Calu3 (cell line): ENCODE measurements at regions not wholly inside any gene's neighbourhood (a gene's known extent, or its start where the extent isn't known, plus 50 kb on each side); places are given as distances from the start of the nearest gene placed in this dataset.
A peak's percentile ranks its signal among the peaks of the same experiment; 100 is the strongest.

Source experiments
- BruUV-seq: library from RNA; stranded (reverse); fragments of 400-500 nt; replicated peaks from 2 replicates; lab custom pipeline; 2021; lab: Mats Ljungman, UMichigan
- CTCF ChIA-PET: fragments of 300-600 bp; sonication (Branson Sonifier 250); formaldehyde crosslinking; loops from one replicate; lab custom pipeline; 2022; ENCODE audit warnings: antibody characterized with exemption; lab: Charles Lee
- DNase-seq: peaks from one replicate; pipeline ENCODE4 v3.0.0; 2022
- H3K27ac Mint-ChIP-seq: one replicate; pipeline ENCODE4 v1.8.0; 2022; ENCODE audit warnings: mixed read lengths; ENCODE audit not compliant: unreplicated experiment
- H3K27me3 Mint-ChIP-seq: one replicate; pipeline ENCODE4 v1.8.0; 2022; ENCODE audit warnings: mixed read lengths; ENCODE audit not compliant: unreplicated experiment
- H3K36me3 Mint-ChIP-seq: one replicate; pipeline ENCODE4 v1.8.0; 2022; ENCODE audit warnings: mild to moderate bottlenecking, moderate library complexity, mixed read lengths; ENCODE audit not compliant: insufficient read depth, unreplicated experiment
- H3K4me1 Mint-ChIP-seq: one replicate; pipeline ENCODE4 v1.8.0; 2022; ENCODE audit warnings: mild to moderate bottlenecking, low read depth, mixed read lengths; ENCODE audit not compliant: unreplicated experiment
- H3K4me3 Mint-ChIP-seq: one replicate; pipeline ENCODE4 v1.8.0; 2022; ENCODE audit warnings: mild to moderate bottlenecking, low read depth, moderate library complexity, mixed read lengths; ENCODE audit not compliant: unreplicated experiment
- H3K9me3 Mint-ChIP-seq: one replicate; pipeline ENCODE4 v1.8.0; 2022; ENCODE audit warnings: low read depth, mixed read lengths; ENCODE audit not compliant: unreplicated experiment
- CTCF ChIP-seq: fragments of 200-600 bp; IDR thresholded peaks from one replicate; pipeline ENCODE4 v1.8.0; 2022; ENCODE audit warnings: antibody characterized with exemption; ENCODE audit not compliant: unreplicated experiment
- intact Hi-C: fragments of 100-400 bp; cut with micrococcal nuclease; formaldehyde crosslinking; loops from one replicate; pipeline ENCODE4 v1.10.0; 2022; ENCODE audit not compliant: unreplicated experiment

DNA sequence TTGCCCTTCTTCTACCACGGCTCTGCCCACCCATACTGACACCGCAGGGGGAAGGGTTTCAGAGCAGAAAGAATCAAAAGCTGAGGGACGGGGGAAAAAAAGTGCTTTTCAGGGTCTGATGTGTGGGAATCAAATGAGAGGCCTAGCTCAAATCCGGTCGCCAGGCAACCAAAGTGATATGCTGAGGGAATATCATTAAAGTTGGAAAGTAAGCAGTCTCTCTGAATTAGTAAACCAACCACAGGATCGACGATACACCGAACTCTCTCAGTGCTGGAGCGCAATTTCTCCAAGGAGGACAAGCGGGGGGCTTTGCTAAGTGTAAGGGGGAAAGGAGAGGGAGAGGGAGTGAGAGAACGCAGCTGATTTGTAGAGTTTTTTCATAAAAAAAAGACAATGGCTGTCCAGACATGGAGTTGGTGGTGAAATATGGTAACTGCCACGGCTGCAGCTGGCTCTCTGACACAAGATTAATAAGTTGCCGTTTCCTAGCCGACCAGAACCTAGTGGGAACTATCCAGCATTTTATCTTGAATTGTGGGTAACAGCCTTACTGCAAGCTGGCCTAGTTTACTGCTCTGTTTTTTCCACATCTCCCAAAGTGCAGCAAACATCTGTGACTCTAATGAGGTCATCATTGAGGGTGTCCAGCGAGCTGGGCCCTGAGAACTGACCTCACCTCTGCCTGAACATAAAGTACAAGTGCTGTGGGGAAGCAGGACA lies 530.2 kb downstream of the SOX2 start:
- Mint-ChIP-seq H3K36me3 (no peaks in the 10 kb centered on the region), H3K27me3 (no peaks in the 10 kb centered on the region), H3K27ac (no peak overlapping the region), H3K4me1 (no peaks in the 10 kb centered on the region), H3K9me3 (no peaks in the 10 kb centered on the region), H3K4me3 (no peak overlapping the region)
- DNase-seq: no peak
- intact Hi-C loops: no loop called here
- no TSS peak for BruUV-seq
- no peak for TF ChIP-seq CTCF
- CTCF ChIA-PET: no interaction called here

DNA sequence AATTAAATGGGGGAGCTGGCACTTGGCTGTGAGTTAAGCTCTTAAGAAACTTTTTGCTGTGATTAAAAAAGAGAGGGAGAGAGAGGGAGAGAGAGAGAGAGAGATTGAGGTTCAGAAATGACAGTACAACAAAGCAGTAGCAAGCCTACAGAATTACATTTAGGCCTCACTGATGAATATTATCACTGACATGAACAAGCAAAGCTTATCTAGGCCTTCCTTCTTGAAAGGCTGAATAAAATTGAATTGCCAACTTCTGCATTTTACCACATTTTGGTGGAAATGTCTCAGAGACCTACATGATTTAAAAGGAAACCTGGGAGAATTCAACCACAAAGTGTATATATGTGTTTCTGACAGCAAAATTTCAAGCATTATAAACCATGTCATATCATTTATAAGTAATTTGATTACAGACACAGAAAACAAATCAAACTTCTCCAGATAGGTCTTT lies 530.8 kb downstream of the SOX2 start:
- Mint-ChIP-seq H3K27ac (no peak overlapping the region), H3K36me3 (no peaks in the 10 kb centered on the region), H3K27me3 (no peaks in the 10 kb centered on the region), H3K4me3 (no peak overlapping the region), H3K4me1 (no peaks in the 10 kb centered on the region), H3K9me3 (no peaks in the 10 kb centered on the region)
- CTCF ChIA-PET: no interaction called here
- no peak for DNase-seq
- BruUV-seq: no TSS peak
- no peak for TF ChIP-seq CTCF
- intact Hi-C loops: no loop called here

DNA sequence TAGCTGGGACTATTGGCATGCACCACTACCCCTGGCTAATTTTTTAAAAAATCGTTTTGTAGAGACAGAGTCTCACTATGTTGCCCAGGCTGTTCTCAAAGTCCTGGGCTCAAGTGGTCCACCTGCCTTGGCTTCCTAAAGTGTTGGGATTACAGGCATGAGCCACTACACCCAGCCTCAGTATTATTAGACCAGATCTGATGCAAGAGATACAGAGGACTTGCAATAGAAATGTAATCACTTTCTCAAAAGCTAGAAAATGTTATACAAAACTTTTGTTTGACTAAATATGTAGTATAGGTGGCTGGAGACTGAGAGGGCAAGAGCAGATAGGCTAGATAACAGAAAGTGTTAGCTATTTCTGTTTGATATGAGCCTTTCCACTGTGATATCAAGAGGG lies 531.9 kb downstream of the SOX2 start:
- no peak overlapping the region for H3K4me3 Mint-ChIP-seq
- peak overlapping the region; percentile 6 for H3K27ac Mint-ChIP-seq
- intact Hi-C loops: no loop called here
- H3K36me3 Mint-ChIP-seq: no peaks in the 10 kb centered on the region
- no peaks in the 10 kb centered on the region for H3K4me1 Mint-ChIP-seq
- H3K9me3 Mint-ChIP-seq: no peaks in the 10 kb centered on the region
- no TSS peak for BruUV-seq
- no peak for DNase-seq
- H3K27me3 Mint-ChIP-seq: no peaks in the 10 kb centered on the region
- CTCF ChIA-PET: no interaction called here
- no peak for TF ChIP-seq CTCF

DNA sequence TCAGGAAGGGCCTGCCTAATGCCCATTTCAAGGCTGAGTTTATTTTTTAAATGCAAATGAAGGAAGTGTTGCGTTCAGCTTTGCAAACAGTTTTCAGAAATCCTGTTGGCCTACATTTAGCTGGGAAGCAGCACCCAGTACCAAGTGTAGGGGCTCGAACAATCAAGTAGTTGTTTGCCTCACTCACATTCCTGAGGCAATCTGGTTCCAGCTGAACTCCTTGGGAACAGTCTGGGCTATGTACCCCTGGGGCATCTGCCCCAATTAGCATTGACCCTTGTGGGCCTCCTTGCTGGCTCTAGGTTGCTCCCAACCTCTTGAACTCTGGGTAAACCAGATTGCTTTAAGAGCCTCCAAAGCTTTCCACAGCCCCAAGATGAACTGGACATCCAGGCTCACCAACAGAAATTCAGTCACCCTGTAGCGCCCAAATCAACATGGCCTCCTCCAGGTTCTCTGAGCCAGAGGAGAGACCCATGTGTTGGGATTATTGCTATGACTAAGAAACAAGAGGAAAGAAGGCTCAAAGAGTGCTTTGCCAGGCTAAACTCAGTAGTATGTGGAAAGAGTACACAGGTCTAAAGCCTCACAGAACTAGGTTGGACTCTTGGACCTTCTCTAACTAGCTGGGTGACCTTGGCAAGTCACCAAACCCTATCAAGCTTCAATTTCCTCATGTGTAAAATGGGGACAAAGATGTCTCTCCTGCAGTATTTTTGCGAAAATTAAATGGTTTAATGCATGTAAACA lies 532.7 kb downstream of the SOX2 start:
- H3K27me3 Mint-ChIP-seq: no peaks in the 10 kb centered on the region
- H3K9me3 Mint-ChIP-seq: no peaks in the 10 kb centered on the region
- CTCF ChIA-PET: no interaction called here
- H3K4me1 Mint-ChIP-seq: no peaks in the 10 kb centered on the region
- H3K36me3 Mint-ChIP-seq: no peaks in the 10 kb centered on the region
- DNase-seq: no peak
- H3K27ac Mint-ChIP-seq: no peak overlapping the region
- intact Hi-C loops: no loop called here
- no peak overlapping the region for H3K4me3 Mint-ChIP-seq
- no peak for TF ChIP-seq CTCF
- no TSS peak for BruUV-seq
